Activated CD8-positive, alpha-beta T cell treated with anti-CD3 and anti-CD28 coated beads for 36 hours (primary cell): ENCODE measurements at regions not wholly inside any gene's neighbourhood (a gene's known extent, or its start where the extent isn't known, plus 50 kb on each side); places are given as distances from the start of the nearest gene placed in this dataset.

Experiments
- ATAC-seq: fragments of 200-7000 bp; cut with Tn5 transposase; one replicate; pipeline ENCODE4 v1.10.0; 2021; ENCODE audit warnings: mild to moderate bottlenecking, moderate library complexity
- CTCF ChIA-PET: fragments of 350-600 bp; sonication (Branson Sonifier 250); formaldehyde crosslinking; loops from one replicate; lab custom pipeline; 2021; ENCODE audit warnings: antibody characterized with exemption; lab: Charles Lee
- POLR2A ChIA-PET: fragments of 350-600 bp; sonication (Branson Sonifier 250); formaldehyde crosslinking; loops from one replicate; lab custom pipeline; 2021; ENCODE audit warnings: antibody characterized with exemption; lab: Charles Lee
- DNase-seq: peaks from one replicate; pipeline ENCODE4 v3.0.0-alpha.2; 2020
- H3K27ac Mint-ChIP-seq: one replicate; pipeline ENCODE4 v1.8.0; 2021; ENCODE audit warnings: mild to moderate bottlenecking, mixed read lengths
- H3K27me3 Mint-ChIP-seq: one replicate; pipeline ENCODE4 v1.8.0; 2021; ENCODE audit warnings: mixed read lengths
- H3K36me3 Mint-ChIP-seq: one replicate; pipeline ENCODE4 v1.8.0; 2021; ENCODE audit warnings: low read depth, mixed read lengths
- H3K4me1 Mint-ChIP-seq: one replicate; pipeline ENCODE4 v1.8.0; 2021; ENCODE audit warnings: low read depth, mixed read lengths
- H3K4me3 Mint-ChIP-seq: one replicate; pipeline ENCODE4 v1.8.0; 2021; ENCODE audit warnings: mild to moderate bottlenecking, moderate library complexity, mixed read lengths
- H3K9me3 Mint-ChIP-seq: one replicate; pipeline ENCODE4 v1.8.0; 2021; ENCODE audit warnings: mixed read lengths
- intact Hi-C: fragments of 100-400 bp; cut with micrococcal nuclease; formaldehyde crosslinking; loops from one replicate; pipeline ENCODE4 v1.10.0; 2022
- TF ChIP-seq, protein P1 (sequence below): fragments of 200-600 bp; IDR thresholded peaks from one replicate; pipeline ENCODE4 v1.8.0; 2022; ENCODE audit warnings: antibody characterized with exemption, mild to moderate bottlenecking

DNA sequence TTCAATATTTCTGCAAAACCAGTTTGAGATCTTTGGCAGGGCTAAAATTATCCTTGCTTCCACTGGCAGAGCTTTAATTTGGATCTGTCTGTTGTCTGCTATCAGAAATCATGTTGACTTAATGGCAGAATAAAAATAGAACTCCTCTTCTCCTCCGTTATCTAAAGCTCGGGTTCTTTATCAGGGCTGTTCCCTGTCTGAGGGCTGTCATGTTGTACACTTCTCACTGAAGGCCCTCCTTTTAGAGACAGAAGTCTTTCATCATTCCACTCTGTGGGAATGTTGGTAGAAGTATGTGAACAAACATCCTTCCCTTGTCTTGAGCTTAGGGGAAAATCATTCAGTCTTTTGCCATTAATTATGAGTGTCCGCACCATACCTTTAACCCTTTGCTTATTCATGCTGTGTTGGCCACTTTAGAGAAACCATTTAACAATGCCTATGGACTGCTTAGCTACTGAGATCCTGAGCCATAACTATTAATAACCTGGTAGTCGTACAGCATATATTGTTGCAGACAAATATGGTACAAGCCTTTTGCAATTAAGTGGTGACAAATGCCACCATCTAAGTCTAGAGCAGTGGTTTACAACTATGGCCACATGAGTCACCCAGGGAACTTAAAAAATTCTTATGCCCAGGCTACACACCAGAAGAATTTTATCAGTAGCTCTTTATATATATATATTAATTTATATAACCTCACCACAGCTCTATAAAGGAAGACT, 226.0 kb upstream of the TPM1 start:
- Mint-ChIP-seq H3K27me3 (peaks cover 2% of the 10 kb centered on the region), H3K36me3 (no peaks in the 10 kb centered on the region), H3K4me3 (no peak overlapping the region), H3K4me1 (no peaks in the 10 kb centered on the region), H3K27ac (no peak overlapping the region), H3K9me3 (no peaks in the 10 kb centered on the region)
- TF ChIP-seq, protein P1, sequence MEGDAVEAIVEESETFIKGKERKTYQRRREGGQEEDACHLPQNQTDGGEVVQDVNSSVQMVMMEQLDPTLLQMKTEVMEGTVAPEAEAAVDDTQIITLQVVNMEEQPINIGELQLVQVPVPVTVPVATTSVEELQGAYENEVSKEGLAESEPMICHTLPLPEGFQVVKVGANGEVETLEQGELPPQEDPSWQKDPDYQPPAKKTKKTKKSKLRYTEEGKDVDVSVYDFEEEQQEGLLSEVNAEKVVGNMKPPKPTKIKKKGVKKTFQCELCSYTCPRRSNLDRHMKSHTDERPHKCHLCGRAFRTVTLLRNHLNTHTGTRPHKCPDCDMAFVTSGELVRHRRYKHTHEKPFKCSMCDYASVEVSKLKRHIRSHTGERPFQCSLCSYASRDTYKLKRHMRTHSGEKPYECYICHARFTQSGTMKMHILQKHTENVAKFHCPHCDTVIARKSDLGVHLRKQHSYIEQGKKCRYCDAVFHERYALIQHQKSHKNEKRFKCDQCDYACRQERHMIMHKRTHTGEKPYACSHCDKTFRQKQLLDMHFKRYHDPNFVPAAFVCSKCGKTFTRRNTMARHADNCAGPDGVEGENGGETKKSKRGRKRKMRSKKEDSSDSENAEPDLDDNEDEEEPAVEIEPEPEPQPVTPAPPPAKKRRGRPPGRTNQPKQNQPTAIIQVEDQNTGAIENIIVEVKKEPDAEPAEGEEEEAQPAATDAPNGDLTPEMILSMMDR: no peak
- DNase-seq: no peak
- ChIA-PET CTCF (interaction anchor here (1.2 kb wide), 1 partner anchor 277 kb away, joined by 3 read pairs; no protein-coding TSS in a partner anchor), POLR2A (no interaction called here)
- intact Hi-C loops: no loop called here
- no peak for ATAC-seq

DNA sequence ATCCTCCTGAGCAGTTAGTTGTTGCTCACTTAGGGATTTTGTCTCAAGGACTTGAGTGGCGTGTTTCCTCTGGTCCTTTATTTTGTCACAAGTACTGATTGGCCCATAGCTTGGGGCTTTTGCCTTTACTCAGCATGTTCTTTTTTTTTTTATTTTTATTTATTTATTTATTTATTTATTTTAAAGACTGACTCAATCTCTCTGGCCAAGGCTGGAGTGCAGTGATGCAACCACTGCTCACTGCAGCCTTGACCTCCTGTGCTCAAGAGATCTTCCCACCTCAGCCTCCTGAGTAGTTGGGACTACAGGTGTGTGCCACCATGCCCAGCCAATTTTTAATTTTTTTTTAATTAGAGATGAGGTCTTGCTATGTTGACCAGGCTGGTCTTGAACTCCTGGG, 223.9 kb upstream of the TPM1 start:
- Mint-ChIP-seq H3K4me3 (no peak overlapping the region), H3K4me1 (no peaks in the 10 kb centered on the region), H3K36me3 (no peaks in the 10 kb centered on the region), H3K9me3 (no peaks in the 10 kb centered on the region), H3K27me3 (peaks cover 2% of the 10 kb centered on the region), H3K27ac (no peak overlapping the region)
- TF ChIP-seq, protein P1: no peak
- intact Hi-C loops: no loop called here
- no peak for DNase-seq
- ChIA-PET CTCF (no interaction called here), POLR2A (no interaction called here)
- no peak for ATAC-seq

DNA sequence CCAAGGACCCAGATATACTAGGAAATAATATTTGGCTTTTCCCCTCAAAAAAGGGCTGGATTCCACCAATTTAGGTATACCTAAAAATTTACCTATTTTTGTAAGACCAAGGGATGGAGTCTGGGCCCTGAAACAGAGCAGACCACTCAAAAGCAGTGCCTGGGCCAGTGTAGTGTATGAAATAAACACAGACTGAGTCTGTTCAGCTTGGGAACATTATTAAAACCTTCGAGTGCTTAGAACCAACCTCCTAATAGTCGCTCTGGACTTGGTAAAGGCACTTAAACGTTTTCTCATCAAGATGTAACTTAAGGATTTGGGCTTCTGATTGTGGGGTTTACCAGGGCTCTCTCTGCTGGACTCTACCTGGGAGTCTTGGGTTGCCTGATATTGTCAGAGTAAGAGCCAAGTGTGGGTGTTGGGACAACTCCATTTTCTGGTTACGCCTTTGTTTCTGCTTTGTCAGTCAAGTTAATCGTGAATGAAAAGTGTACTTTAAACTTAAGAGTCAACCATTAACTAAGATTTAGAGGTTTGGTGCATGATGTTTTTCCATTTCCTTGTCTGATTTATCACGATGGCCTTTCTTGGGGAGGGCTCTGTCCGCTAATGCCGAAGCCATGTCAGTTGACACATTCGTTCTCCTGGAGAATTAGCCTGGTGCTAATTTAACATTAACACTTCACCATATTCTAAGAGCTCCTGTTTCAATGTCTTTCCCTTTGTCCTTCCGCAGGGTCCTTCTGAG, 221.0 kb upstream of the TPM1 start:
- ChIA-PET POLR2A (no interaction called here), CTCF (no interaction called here)
- Mint-ChIP-seq H3K4me1 (no peaks in the 10 kb centered on the region), H3K27me3 (peaks cover 2% of the 10 kb centered on the region), H3K27ac (no peak overlapping the region), H3K36me3 (no peaks in the 10 kb centered on the region), H3K9me3 (no peaks in the 10 kb centered on the region), H3K4me3 (no peak overlapping the region)
- no peak for DNase-seq
- intact Hi-C loops: no loop called here
- TF ChIP-seq, protein P1: no peak
- no peak for ATAC-seq

DNA sequence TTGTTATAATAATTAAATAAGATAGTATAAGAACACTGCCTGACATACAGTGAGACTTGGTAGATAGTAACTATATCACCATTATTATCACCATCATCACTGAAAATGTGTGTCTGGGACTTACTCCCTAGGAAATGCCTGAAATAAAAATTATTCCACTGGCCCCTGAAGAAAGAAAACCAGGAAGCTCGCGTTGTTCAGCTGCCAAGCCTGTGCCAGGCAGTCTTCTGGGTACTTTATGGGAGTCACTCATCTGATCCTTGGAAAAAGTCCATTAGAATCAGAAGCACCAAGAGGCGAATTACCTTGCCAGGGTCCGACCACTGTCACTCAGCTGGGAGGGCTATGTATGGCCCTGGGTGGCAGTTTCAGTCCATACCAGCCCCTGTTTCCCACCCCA, 220.3 kb upstream of the TPM1 start:
- ChIA-PET POLR2A (no interaction called here), CTCF (no interaction called here)
- Mint-ChIP-seq H3K36me3 (no peaks in the 10 kb centered on the region), H3K27ac (no peak overlapping the region), H3K9me3 (no peaks in the 10 kb centered on the region), H3K4me1 (no peaks in the 10 kb centered on the region), H3K4me3 (no peak overlapping the region), H3K27me3 (peaks cover 2% of the 10 kb centered on the region)
- TF ChIP-seq, protein P1: no peak
- DNase-seq: no peak
- intact Hi-C loops: no loop called here
- ATAC-seq: no peak

DNA sequence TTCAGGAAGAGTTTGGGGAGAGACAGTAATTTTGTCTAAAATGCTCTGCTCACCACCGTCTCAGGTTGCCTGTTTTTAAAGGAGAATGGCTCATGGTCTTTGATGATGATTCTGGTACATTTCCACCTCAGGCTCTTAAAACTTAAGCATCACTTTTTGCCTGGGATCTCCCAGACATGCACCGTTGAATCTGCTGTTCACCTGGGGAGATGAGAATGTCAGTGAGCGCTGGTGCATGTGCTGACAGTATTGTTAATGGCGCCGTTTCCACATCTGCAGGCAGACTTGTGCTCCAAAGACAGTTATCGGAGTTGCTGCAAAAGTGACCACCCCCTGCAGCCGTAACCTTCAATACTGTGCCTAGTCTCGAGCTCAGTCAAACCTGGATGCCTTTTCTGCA, 219.0 kb upstream of the TPM1 start:
- Mint-ChIP-seq H3K9me3 (no peaks in the 10 kb centered on the region), H3K4me3 (no peak overlapping the region), H3K4me1 (no peaks in the 10 kb centered on the region), H3K27ac (no peak overlapping the region), H3K27me3 (no peaks in the 10 kb centered on the region), H3K36me3 (no peaks in the 10 kb centered on the region)
- TF ChIP-seq, protein P1: no peak
- CTCF ChIA-PET: no interaction called here
- no peak for ATAC-seq
- POLR2A ChIA-PET: no interaction called here
- DNase-seq: no peak
- intact Hi-C loops: no loop called here
